NCI-H2171 (cell line): ENCODE measurements at regions not wholly inside any gene's neighbourhood (a gene's known extent, or its start where the extent isn't known, plus 50 kb on each side); places are given as distances from the start of the nearest gene placed in this dataset.
"Not testable (repeated sequence)": the region's sequence is repeated elsewhere in the genome, so short reads cannot be mapped to it uniquely, and the experiment has no call there.

ENCODE experiments used
- DNase-seq: peaks from one replicate; lab custom pipeline; 2025; lab: John Stamatoyannopoulos, UW

- DNase-seq = no peak
Observed at GRCh38 chr10:23493711-23494110, 54.8 kb downstream of the OTUD1 start.

DNA sequence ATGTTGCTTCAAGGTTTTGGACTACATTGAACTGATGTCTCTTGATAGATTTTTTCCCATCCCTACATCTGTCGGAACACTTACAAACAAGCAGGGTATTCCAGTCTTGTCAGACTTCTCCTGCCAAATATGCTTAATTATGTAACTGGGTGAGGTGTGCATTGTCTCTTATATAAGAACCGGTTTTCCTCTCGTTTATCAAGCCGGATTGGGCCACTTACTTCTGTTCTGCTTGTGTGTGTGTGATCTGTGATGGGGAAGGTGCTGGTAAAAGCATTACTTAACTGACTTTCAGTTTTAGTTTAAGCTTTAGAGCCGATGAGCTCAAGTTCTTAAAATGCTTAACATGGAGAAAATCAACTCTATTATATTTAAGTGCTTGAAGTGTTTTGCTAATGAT lies 57.9 kb downstream of the OTUD1 start:
- no peak for DNase-seq

DNA sequence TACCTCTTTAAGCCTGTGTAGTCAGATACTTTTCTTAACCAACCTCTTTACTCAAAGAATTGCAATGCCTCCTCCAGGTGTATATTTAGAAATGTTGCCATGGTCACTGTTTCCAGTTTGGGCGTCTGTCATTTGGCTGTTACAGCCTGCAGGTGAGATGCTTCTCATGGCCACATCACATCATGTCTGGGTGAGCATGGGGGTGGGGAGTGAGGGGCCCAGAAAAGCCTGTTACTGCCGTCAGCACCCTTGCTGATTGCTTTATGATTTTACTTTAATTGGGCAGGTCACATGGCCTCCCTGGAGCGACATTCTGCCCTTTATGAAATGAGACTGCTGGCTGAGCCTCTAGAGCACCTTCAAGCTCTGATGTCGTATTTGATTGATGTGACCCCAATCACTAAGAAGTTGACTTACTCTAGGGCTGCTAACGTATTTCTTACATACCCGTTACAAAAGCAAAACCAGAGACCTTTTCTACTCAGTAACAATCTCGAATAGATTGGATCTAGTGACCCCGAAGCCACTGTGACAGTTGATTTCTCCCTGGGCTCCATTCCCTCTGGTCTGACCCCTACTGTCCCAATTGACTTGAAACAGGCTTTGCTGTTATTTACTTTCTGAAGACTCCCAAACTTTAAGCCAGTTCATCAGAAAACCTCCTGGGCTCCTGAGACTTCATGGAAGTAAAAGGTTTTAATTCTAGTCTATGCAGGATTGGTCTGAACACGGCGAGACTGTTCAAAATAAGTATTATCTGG lies 60.7 kb downstream of the OTUD1 start:
- DNase-seq = no peak

DNA sequence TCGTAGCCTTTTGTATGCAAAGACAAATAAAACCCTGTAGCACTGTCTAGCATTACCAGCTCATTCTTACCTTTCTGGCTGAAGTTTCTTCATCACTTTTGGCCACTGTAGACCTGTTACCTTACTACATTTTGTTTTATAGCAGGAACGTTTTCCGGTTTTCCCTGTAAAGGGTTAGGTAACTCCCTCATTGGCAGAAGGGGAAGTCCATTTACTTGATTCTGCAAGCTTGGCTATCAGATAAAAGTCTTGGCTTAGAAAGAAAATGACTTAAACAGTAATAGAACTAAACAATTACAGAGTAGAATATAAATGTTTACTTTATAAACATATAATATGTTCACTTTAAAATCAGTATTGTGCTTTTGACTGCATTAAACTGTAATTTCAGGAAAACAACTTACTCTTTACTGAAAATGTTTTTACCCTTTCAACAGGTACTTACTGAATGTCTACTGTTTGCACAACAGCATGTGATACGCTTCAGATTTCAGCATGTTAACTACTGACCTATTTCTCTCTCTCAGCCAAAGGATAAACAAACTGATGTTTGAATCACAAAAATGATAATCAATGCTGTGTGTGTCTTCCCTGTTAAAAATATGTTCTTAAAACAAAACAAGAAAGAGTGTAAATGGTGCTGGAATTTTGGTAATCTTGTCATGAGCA lies 67.1 kb downstream of the OTUD1 start:
- DNase-seq = no peak

GRCh38 chr10:23512355-23513058 lies 73.6 kb downstream of the OTUD1 start:
- DNase-seq = no peak

GRCh38 chr10:23513621-23514020 lies 74.7 kb downstream of the OTUD1 start:
- not testable (repeated sequence) for DNase-seq

DNA sequence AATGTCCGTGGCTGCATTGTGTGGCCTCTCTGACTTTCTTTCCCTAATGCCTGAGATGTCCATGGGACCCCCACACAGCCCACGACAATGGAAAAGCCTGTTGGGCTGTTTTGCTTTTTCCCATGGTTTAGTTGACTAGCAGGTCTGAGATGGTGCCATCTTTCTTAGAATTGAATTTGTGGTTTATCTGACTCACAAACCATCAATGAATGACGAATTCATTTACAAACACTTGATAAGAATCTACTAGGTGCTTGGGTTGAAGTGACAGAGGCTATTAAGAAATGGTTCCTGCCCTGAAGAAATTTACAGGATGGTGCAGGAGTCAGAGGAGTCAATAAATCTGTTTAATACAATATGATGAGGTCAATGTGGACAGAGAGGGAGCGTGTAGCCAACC lies 75.4 kb downstream of the OTUD1 start:
- DNase-seq = no peak

GRCh38 chr10:23516530-23516929 lies 77.7 kb downstream of the OTUD1 start:
- no peak for DNase-seq

- no peak for DNase-seq
Observed at GRCh38 chr10:23517155-23517554, 78.3 kb downstream of the OTUD1 start.

- DNase-seq = no peak
Observed at GRCh38 chr10:23521735-23522134, 82.9 kb downstream of the OTUD1 start.

DNA sequence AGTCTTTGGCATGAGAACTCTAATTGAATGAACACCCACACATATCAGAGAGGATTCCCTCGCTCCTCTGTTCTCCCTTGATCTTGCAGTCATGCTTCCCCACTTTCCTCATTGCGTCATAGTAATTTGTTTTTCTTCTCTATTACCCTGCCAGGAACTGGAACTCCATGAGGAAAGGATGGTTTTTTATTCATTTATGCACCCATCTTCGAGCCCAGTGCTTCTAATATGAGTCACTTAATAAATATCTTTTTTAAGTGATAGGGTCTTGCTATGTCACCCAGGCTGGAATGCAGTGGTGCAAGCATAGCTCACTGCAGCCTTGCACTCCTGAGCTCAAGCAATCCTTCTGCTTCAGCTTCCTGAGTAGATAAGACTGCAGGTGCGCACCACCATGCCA lies 83.5 kb downstream of the OTUD1 start:
- no peak for DNase-seq

- no peak for DNase-seq
Observed at GRCh38 chr10:23523251-23523650, 84.4 kb downstream of the OTUD1 start.

- no peak for DNase-seq
Observed at GRCh38 chr10:23525406-23525805, 86.5 kb downstream of the OTUD1 start.

GRCh38 chr10:23528419-23528818 lies 89.5 kb downstream of the OTUD1 start:
- no peak for DNase-seq

DNA sequence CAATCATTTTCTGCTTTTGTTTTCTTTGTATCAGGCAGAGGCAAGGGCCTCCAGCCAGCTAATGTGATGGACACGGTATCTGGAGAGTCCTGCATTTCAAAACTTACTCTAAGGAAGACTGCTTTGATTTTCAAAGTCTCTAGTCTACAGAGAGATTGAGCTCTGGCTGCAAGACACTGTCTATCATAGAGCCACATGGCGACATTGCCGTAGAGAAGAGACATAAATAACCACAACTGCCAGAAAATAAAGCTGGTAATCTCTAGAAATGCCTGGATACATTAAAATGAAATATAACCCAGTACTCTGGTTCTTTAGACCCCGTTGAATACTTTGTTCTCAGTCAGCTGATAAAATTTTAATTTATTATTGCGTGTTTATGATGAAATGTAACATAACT lies 90.8 kb downstream of the OTUD1 start:
- DNase-seq = no peak

GRCh38 chr10:23530079-23530478 lies 91.2 kb downstream of the OTUD1 start:
- DNase-seq = no peak

DNA sequence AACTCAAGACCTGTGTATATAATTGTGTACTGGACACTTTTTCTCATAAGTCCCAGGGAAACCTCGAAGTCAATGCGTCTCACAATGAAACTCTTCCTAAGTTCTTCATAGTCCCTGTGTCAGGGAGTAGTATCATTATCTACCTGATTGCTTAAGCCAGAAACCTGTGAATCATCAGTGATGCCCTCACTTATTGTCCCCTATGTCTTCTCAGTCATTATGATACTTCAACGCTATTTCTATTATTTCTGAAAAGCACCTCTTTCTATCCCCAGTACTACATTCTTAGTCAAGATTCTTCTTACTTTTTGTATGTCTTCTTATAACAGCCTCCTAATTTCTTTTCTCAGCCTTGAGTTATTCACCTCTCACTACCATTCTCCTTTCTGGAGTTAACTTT lies 94.3 kb downstream of the OTUD1 start:
- DNase-seq = no peak

- no peak for DNase-seq
Observed at GRCh38 chr10:23534326-23534725, 95.5 kb downstream of the OTUD1 start.

DNA sequence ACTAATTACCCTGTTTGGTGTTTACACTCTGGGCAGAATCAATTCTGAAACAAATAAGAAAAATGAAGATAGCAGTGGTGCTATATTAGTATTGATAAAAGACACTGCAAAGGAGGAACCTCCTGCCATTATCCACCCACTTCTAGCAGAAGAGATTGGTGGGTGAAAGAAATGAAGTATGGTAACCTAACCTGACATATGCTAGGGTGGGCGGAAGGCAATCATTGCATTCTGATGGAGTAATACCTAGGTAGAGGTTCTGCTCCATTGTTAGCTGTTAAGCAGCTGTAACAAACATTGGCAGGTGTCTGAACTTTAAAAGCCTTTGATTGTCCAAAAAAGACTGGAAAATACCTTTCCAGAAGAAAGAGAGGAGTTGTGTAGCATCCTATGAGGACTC lies 95.9 kb downstream of the OTUD1 start:
- no peak for DNase-seq

DNA sequence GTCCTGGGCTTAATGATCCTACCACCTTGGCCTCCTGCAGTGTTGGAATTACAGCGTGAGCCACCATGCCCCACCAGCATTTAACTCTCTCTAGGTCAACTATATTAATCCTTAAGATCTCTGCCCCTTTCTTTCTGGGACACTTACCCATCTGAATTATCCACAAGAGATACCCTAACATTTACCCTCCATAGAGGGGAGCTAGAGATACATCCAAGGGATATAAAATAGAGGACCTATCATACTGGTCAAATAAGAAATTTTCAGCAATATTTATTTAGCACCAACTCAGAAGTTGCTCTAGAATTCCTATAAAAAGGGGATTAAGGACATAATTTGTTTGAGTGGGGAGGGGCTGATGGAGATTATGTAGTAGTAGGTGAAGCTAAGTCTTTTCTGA lies 96.5 kb downstream of the OTUD1 start:
- no peak for DNase-seq

DNA sequence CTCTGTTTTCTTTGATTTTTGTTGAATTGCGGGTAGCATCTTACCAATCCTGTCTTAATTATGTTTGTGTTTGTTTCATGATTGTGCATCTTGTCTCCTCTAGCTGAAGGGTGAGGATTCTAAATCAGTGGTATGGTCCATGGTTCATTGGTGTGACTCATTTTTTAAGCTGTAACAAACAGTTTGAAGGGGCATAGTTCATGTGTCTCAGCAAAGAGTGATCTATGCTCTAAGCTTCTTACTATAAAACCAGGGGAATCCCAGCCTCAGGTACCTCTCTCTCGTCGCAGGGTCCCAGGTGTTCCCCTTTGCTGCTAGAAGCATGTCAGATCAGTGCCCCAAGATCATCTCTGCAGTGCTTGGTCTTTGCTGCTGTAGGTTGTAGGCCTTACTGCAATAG lies 100.1 kb downstream of the OTUD1 start:
- no peak for DNase-seq

GRCh38 chr10:23540401-23541030 lies 101.6 kb downstream of the OTUD1 start:
- no peak for DNase-seq
